H1 (cell line): ENCODE measurements at regions not wholly inside any gene's neighbourhood (a gene's known extent, or its start where the extent isn't known, plus 50 kb on each side); places are given as distances from the start of the nearest gene placed in this dataset.

Experiments
- CEBPB ChIP-seq: IDR thresholded peaks from 2 replicates; pipeline ENCODE4 v1.6.1; 2012; ENCODE audit warnings: low read depth, low read length
- CREB1 ChIP-seq: IDR thresholded peaks from 2 replicates; pipeline ENCODE4 v1.6.1; 2012; ENCODE audit warnings: inconsistent platforms
- EZH2 ChIP-seq: fragments of 200-600 bp; sonication (generic); IDR thresholded peaks from 2 replicates; pipeline ENCODE4 v1.7.1; 2012; ENCODE audit warnings: low read depth, mild to moderate bottlenecking, moderate library complexity, low read length, inconsistent platforms; ENCODE audit not compliant: severe bottlenecking
- JUND ChIP-seq: IDR thresholded peaks from 2 replicates; pipeline ENCODE4 v1.6.1; 2011; ENCODE audit warnings: mild to moderate bottlenecking, improper control_type of control experiment, low read length
- KDM5A ChIP-seq: fragments of 200-600 bp; IDR thresholded peaks from 2 replicates; pipeline ENCODE4 v1.7.1; 2012; ENCODE audit warnings: mild to moderate bottlenecking, low read length, inconsistent platforms, mixed read lengths
- POLR2AphosphoS5 ChIP-seq: IDR thresholded peaks from 2 replicates; pipeline ENCODE4 v1.6.1; 2011; ENCODE audit warnings: low read depth, low read length
- SUZ12 ChIP-seq: fragments of 200-600 bp; sonication (generic); IDR thresholded peaks from 2 replicates; pipeline ENCODE4 v1.6.1; 2012; ENCODE audit warnings: mild to moderate bottlenecking, inconsistent platforms, low read length, moderate library complexity, mixed read lengths
- TF ChIP-seq, protein P1 (sequence below): IDR thresholded peaks from 2 replicates; pipeline ENCODE4 v1.6.1; 2012; ENCODE audit warnings: inconsistent platforms
- TF ChIP-seq, protein P2 (sequence below): IDR thresholded peaks from 2 replicates; pipeline ENCODE4 v1.6.1; 2011; ENCODE audit warnings: low read length, improper control_type of control experiment

DNA sequence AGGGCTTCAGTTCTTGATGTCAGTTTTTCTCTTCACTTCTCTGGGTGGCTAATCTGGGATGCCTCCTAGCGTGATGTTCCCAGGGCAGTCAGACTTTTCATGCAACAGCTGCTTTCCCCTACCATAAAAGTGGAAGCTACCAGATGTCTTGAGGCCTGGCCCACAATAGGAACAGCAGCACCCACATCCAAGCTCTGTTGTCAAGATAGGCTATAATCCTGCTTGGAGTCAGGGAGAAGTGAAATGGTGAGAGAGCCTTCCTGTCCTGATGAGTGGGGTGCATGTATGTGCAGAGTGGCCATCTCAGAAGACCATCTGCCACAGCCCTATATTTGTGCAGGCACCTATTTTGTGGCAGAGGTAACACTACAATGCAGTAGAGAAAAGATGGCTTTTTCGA, 108.0 kb downstream of the HTR5A start (continued):
- TF ChIP-seq SUZ12 (no peak), EZH2 (no peak), POLR2AphosphoS5 (no peak), JUND (no peak), KDM5A (no peak), CREB1 (no peak), CEBPB (no peak)
- TF ChIP-seq, protein P1, sequence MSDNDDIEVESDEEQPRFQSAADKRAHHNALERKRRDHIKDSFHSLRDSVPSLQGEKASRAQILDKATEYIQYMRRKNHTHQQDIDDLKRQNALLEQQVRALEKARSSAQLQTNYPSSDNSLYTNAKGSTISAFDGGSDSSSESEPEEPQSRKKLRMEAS: no peak
- TF ChIP-seq, protein P2, sequence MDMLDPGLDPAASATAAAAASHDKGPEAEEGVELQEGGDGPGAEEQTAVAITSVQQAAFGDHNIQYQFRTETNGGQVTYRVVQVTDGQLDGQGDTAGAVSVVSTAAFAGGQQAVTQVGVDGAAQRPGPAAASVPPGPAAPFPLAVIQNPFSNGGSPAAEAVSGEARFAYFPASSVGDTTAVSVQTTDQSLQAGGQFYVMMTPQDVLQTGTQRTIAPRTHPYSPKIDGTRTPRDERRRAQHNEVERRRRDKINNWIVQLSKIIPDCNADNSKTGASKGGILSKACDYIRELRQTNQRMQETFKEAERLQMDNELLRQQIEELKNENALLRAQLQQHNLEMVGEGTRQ: no peak
